ENCODE measurements at regions not wholly inside any gene's neighbourhood (a gene's known extent, or its start where the extent isn't known, plus 50 kb on each side); places are given as distances from the start of the nearest gene placed in this dataset.

GRCh38 chr9:129436751-129437625 lies 183.9 kb downstream of the C9orf50 start:
- peak overlapping the region; percentile 32 for H3K4me3 ChIP-seq (ENCODE audit: low read depth, poor library complexity, severe bottlenecking)
- intact Hi-C loops (cut with DNase I; ENCODE audit: low total_unique reads), result no loop called here
- DNase-seq (ENCODE audit: low spot score in 2 of 2), result peak in 1 of 2 donors; percentile 91
- TF ChIP-seq CTCF (IDR thresholded peaks at IDR 0.05) (no peak), POLR2A (IDR thresholded peaks at IDR 0.05) (no peak)
- WGBS, 2 donors, result 7 to 8% methylated on average over 78 of the region's 78 CpGs

- DNase-seq (ENCODE audit: low spot score in 2 of 2), result no peak
- WGBS, 2 donors, result 54 to 59% methylated on average over 29 to 30 of the region's 30 CpGs
- TF ChIP-seq POLR2A (IDR thresholded peaks at IDR 0.05) (no peak), CTCF (IDR thresholded peaks at IDR 0.05) (no peak)
- H3K4me3 ChIP-seq (ENCODE audit: low read depth, poor library complexity, severe bottlenecking), result no peak overlapping the region
- intact Hi-C loops (cut with DNase I; ENCODE audit: low total_unique reads), result no loop called here
Observed at GRCh38 chr9:129435988-129436717, 184.7 kb downstream of the C9orf50 start.

GRCh38 chr9:129435291-129435690 lies 185.6 kb downstream of the C9orf50 start:
- no peak for DNase-seq (ENCODE audit: low spot score in 2 of 2)
- no peak for TF ChIP-seq CTCF (IDR thresholded peaks at IDR 0.05)
- no peak for TF ChIP-seq POLR2A (IDR thresholded peaks at IDR 0.05)
- WGBS, 2 donors, result 54 to 57% methylated on average over 12 of the region's 12 CpGs
- no peak overlapping the region for H3K4me3 ChIP-seq (ENCODE audit: low read depth, poor library complexity, severe bottlenecking)
- intact Hi-C loops (cut with DNase I; ENCODE audit: low total_unique reads), result no loop called here

- 50 to 56% methylated on average over 2 of the region's 2 CpGs for WGBS, 2 donors
- no peak for DNase-seq (ENCODE audit: low spot score in 2 of 2)
- intact Hi-C loops (cut with DNase I; ENCODE audit: low total_unique reads), result no loop called here
- no peak overlapping the region for H3K4me3 ChIP-seq (ENCODE audit: low read depth, poor library complexity, severe bottlenecking)
- TF ChIP-seq CTCF (IDR thresholded peaks at IDR 0.05) (no peak), POLR2A (IDR thresholded peaks at IDR 0.05) (no peak)
Observed at GRCh38 chr9:129434187-129434586, 186.7 kb downstream of the C9orf50 start.

- DNase-seq (ENCODE audit: low spot score in 2 of 2), result no peak
- TF ChIP-seq CTCF (IDR thresholded peaks at IDR 0.05) (no peak), POLR2A (IDR thresholded peaks at IDR 0.05) (no peak)
- whole genome bisulfite sequencing, 2 donors, result 54 to 58% methylated on average over 14 to 15 of the region's 15 CpGs
- intact Hi-C loops (cut with DNase I; ENCODE audit: low total_unique reads), result no loop called here
- no peak overlapping the region for H3K4me3 ChIP-seq (ENCODE audit: low read depth, poor library complexity, severe bottlenecking)
Observed at GRCh38 chr9:129432297-129433154, 188.4 kb downstream of the C9orf50 start.
